Mesenteric fat pad (tissue), 1 donor: ENCODE measurements at regions not wholly inside any gene's neighbourhood (a gene's known extent, or its start where the extent isn't known, plus 50 kb on each side); places are given as distances from the start of the nearest gene placed in this dataset.
A peak's percentile ranks its signal among the peaks of the same experiment; 100 is the strongest.

Source experiments
- DNase-seq: peaks from one replicate; pipeline ENCODE4 v3.0.0-alpha.2; 2020; ENCODE audit warnings: low spot score
- donor health status: DM: yes; HTN: yes; CAD: no.

DNA sequence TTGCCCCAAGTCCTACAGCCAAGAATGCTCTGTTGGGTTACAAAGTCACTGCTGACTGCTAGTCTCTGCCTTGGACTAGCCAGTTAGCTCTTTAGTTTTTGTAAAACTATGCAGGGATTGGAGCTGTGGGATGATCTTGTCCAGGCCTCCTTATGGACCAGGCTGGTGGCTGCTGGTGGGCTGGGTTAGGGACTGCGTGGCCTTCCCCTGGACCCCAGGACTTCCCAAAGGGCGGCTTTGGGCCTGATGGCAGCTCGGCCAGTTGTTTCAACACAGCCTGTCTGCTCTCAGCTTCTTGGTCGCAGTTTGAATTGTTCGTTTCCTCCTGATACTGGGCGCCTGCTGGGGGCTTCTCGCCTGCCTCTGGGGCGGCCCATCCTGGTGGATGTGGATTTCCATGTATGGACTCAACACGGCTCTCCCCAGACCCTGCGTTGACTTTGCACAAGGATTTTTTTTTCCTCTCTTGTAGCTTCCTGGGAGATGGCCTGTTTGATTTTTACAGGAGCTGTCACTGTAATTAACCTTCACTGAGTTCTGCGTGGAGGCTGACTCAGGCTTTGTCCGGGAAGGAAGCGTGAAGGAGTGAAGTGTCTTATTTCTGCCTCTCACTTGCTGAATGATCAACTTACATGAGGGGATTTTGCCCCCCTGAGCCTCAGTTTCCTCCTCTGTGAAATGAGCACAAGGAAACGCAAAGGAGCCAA is 91.9 kb upstream of the NEURL1B start:
- DNase-seq: no peak

GRCh38 chr5:172548311-172548731 is 92.7 kb upstream of the NEURL1B start:
- no peak for DNase-seq

DNA sequence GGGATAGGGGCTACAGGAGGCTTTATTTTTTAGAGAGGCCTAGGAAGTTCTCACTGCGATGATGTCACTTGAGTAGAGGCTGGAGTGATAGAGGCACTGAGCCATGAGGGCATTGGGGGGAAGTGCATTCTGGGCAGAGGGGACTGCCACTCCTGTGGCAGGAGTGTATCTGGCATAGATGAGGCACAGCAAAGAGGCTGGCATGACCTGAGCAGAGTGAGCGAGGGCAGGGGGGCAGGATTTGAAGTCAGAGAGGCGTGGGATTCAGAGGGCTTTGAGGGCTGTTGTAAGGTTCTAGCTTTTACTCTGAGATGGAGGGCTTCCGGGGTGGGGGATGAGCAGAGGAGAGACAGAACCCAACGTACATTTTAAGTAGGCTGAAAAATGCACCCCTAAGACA is 91.9 kb upstream of the SH3PXD2B start:
- no peak for DNase-seq

DNA sequence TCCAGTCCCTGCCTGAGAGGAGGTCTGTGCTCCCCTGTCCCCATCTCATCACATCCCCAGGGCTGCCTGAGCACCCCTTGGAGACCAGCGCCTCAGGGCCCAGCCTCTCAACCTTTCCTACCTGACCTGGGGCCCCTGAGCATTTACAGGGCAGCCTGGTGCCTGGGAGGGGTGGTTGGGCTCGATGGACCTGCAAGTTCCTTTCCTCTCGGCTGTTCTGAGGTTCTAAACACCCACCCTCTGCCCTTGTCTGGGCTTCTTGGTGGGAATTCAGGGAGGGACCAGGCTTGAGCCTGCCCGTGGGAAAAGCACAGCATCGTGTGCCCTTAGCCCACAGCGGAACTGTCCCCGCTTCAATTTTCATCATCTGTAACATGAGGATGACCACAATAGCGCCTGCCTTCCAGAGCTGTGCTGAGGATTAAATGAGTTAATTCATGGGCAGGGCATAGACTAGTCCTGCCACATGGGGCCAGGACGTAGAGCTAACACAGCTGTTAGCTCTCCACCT is 91.0 kb upstream of the SH3PXD2B start:
- DNase-seq: peak; percentile 62

- DNase-seq: peak; percentile 60
Observed at GRCh38 chr5:172544371-172545095, 90.2 kb upstream of the SH3PXD2B start.

GRCh38 chr5:172543484-172544298 is 89.4 kb upstream of the SH3PXD2B start:
- peak; percentile 47 for DNase-seq

GRCh38 chr5:172542651-172543131 is 88.4 kb upstream of the SH3PXD2B start:
- DNase-seq: peak; percentile 87

- peak; percentile 45 for DNase-seq
Observed at GRCh38 chr5:172541773-172542136, 87.4 kb upstream of the SH3PXD2B start.

DNA sequence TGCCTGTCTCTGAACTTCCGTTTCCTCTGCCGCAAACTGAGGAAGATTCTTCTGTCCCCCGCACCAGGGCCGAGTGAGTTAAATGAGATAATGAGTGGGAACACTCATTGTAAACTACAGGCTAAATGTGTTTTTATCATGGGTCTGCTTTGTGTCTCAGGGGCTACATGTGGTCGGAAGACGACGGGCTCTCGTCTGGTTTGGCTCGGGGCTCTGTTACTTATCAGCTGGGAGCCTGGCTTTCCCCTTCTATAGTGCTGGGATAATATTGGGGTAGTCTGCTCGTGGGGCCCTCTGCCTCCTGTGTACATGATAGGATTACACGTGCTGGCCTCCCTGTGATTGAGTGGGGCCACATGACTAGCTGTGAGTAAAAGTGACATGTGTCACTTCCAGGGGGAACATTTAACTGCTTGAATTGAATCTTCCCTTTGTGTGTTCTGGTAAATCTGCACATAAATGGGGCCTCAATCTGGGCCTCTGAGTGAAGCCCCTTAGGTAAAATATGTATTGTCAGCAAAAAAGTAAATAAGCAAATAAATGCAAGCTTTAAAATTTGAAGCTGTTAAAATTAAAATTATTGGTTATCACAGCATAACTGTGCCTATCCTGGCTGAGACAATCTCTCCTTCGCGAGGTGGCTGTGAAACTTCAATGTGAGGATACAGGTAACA is 86.9 kb upstream of the SH3PXD2B start:
- DNase-seq: peak; percentile 20

DNA sequence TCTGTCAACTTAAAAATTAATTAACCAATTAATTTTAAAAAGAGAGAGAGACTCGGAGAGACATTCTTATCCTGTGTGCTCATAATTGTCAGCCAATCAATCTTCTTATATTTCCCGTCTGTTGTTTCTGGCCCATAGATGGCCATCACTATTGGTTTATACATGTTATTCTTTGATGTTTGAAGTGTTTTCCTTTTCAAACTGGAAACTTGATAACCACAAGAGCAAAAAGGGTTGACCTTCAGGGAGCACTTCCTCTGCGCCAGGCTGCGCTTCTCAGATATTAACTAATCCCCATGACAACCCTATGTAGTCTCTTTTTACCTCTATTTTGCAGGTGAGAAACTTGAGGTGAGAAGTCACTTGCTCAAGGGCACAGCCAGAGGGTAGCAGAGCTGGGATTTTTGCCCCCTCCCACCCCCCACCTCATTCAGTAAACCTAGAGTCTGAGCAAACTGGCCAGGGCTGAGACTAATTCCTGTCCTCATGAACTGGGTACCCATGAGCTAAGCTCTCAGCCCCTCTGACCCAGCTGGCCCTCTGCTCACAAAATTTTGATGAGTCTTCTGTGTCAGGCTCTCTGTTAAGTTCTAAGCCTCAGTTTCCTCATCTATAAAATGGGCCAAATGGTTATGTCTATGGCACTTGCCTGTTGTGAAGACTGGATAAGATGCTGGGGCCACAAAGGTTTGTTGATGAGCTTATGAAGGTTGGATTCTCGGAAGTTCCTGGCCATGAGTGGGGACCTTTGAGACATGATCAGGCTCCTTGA is 86.0 kb upstream of the SH3PXD2B start:
- DNase-seq: peak; percentile 76

- DNase-seq: no peak
Observed at GRCh38 chr5:172535108-172535445, 80.8 kb upstream of the SH3PXD2B start.

- DNase-seq: peak; percentile 81
Observed at GRCh38 chr5:172534229-172535107, 80.1 kb upstream of the SH3PXD2B start.

- peak; percentile 73 for DNase-seq
Observed at GRCh38 chr5:172533399-172534228, 79.3 kb upstream of the SH3PXD2B start.

GRCh38 chr5:172533058-172533398 is 78.7 kb upstream of the SH3PXD2B start:
- peak; percentile 41 for DNase-seq

DNA sequence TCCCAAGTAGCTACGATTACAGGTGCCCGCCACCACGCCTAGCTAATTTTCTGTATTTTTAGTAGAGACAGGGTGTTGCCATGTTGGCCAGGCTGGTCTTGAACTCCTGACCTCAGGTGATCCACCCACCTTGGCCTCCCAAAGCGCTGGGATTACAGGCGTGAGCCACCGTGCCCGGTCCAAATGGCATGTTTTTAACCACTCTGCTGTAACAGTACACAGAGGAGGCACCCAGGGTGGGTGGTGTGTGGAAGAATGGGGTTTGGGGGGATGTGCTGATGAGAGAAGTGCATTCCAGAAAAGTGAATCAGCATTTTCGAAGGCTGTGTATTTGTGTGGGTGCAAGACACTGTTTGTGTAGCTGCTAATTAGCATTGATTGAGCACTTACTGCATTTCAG is 78.1 kb upstream of the SH3PXD2B start:
- peak; percentile 75 for DNase-seq

GRCh38 chr5:172531704-172532026 is 77.3 kb upstream of the SH3PXD2B start:
- DNase-seq: peak; percentile 65

GRCh38 chr5:172530878-172531703 is 76.8 kb upstream of the SH3PXD2B start:
- peak; percentile 59 for DNase-seq

- DNase-seq: peak; percentile 69
Observed at GRCh38 chr5:172530406-172530805, 76.1 kb upstream of the SH3PXD2B start.
